ENCODE measurements at regions not wholly inside any gene's neighbourhood (a gene's known extent, or its start where the extent isn't known, plus 50 kb on each side); places are given as distances from the start of the nearest gene placed in this dataset.

- TF ChIP-seq ZNF70 (CRISPR knock-in tag; IDR thresholded peaks at IDR 0.05) (no peak), PPARA (CRISPR knock-in tag; IDR thresholded peaks at IDR 0.05; ENCODE audit: borderline replicate concordance) (no peak), ZFP30 (CRISPR knock-in tag; IDR thresholded peaks at IDR 0.05) (no peak), ZNF565 (CRISPR knock-in tag; conservative IDR thresholded peaks at IDR 0.05; ENCODE audit: low read depth) (no peak), CREB5 (CRISPR knock-in tag; IDR thresholded peaks at IDR 0.05; ENCODE audit: low read depth) (no peak), RARB (CRISPR knock-in tag; IDR thresholded peaks at IDR 0.05) (no peak), BACH2 (CRISPR knock-in tag; IDR thresholded peaks at IDR 0.05; ENCODE audit: borderline replicate concordance) (no peak), TOX (CRISPR knock-in tag; IDR thresholded peaks at IDR 0.05; ENCODE audit: borderline replicate concordance) (no peak), PATZ1 (CRISPR knock-in tag; IDR thresholded peaks at IDR 0.05; ENCODE audit: borderline replicate concordance) (no peak)
These were observed 345.1 kb downstream of the BTBD3 start (continued) for GRCh38 chr20:12262747-12263146.

DNA sequence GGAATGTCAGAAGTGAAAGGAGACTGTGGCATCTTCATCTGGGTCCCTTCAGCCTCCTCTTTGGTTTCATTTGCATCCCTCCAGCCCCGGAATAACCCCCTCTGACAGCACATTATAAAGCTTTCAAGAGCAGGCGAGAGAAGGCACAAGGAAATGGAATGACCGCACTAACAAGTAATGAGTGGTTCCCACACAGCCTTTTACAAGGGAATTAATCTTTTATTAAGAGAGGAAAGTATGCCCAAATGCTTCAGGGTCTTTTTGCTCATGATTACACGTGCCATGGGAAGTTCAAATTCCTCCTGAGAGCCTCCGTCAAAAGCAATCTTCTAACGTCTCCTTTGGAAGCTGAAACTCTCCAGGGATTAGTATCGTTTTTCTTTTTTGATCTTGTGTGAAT is 347.0 kb downstream of the BTBD3 start:
- no peak for ATAC-seq
- no peak for TF ChIP-seq RARB (CRISPR knock-in tag; IDR thresholded peaks at IDR 0.05)
- no peak for TF ChIP-seq TCF4 (CRISPR knock-in tag; IDR thresholded peaks at IDR 0.05; ENCODE audit: borderline replicate concordance)
- no peak for TF ChIP-seq ISL1 (CRISPR knock-in tag; IDR thresholded peaks at IDR 0.05)
- TF ChIP-seq ZNF70 (CRISPR knock-in tag; IDR thresholded peaks at IDR 0.05) = no peak
- no peak for TF ChIP-seq PATZ1 (CRISPR knock-in tag; IDR thresholded peaks at IDR 0.05; ENCODE audit: borderline replicate concordance)
- TF ChIP-seq SNAI2 (CRISPR knock-in tag; IDR thresholded peaks at IDR 0.05) = no peak
- no peak for TF ChIP-seq TOX (CRISPR knock-in tag; IDR thresholded peaks at IDR 0.05; ENCODE audit: borderline replicate concordance)

- ATAC-seq = no peak
- TF ChIP-seq CSDC2 (CRISPR knock-in tag; IDR thresholded peaks at IDR 0.05) (no peak), ZNF565 (CRISPR knock-in tag; conservative IDR thresholded peaks at IDR 0.05; ENCODE audit: low read depth) (no peak), TSHZ2 (CRISPR knock-in tag; IDR thresholded peaks at IDR 0.05) (no peak), ZNF8 (CRISPR knock-in tag; IDR thresholded peaks at IDR 0.05) (no peak), PPARA (CRISPR knock-in tag; IDR thresholded peaks at IDR 0.05; ENCODE audit: borderline replicate concordance) (no peak), ZFP3 (CRISPR knock-in tag; IDR thresholded peaks at IDR 0.05) (no peak), GLIS3 (CRISPR knock-in tag; IDR thresholded peaks at IDR 0.05) (no peak), CREB5 (CRISPR knock-in tag; IDR thresholded peaks at IDR 0.05; ENCODE audit: low read depth) (no peak), ZNF70 (CRISPR knock-in tag; IDR thresholded peaks at IDR 0.05) (no peak), POU6F1 (CRISPR knock-in tag; IDR thresholded peaks at IDR 0.05; ENCODE audit: borderline replicate concordance, low read depth) (no peak), TOX (CRISPR knock-in tag; IDR thresholded peaks at IDR 0.05; ENCODE audit: borderline replicate concordance) (no peak), TCF4 (CRISPR knock-in tag; IDR thresholded peaks at IDR 0.05; ENCODE audit: borderline replicate concordance) (no peak)
These were observed 348.0 kb downstream of the BTBD3 start for GRCh38 chr20:12265662-12266061.
